Tongue (tissue), 1 donor: ENCODE measurements at regions not wholly inside any gene's neighbourhood (a gene's known extent, or its start where the extent isn't known, plus 50 kb on each side); places are given as distances from the start of the nearest gene placed in this dataset.

Experiments used
- DNase-seq: peaks from one replicate; pipeline ENCODE4 v3.0.0-alpha.2; 2015

DNA sequence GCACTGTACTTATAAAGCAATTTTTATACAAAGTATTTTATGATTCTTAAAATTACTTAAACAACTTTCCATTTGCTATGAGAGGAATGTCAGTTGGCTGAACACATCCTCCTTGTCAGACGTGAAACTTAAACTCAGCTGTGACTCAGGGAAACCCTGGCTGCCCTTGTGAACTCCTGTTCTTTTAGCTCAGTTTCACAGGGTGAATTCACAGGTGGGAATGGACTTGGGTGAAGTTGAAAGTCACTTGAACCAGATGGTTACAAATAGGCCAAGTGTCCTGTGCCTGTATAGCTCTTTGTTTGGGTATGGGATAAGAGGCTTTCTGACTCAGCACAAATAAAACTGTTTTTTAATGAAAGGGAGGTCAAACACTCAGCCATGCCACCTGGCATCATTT lies 67.4 kb upstream of the FAM47B start:
- DNase-seq = peak; percentile 51

DNA sequence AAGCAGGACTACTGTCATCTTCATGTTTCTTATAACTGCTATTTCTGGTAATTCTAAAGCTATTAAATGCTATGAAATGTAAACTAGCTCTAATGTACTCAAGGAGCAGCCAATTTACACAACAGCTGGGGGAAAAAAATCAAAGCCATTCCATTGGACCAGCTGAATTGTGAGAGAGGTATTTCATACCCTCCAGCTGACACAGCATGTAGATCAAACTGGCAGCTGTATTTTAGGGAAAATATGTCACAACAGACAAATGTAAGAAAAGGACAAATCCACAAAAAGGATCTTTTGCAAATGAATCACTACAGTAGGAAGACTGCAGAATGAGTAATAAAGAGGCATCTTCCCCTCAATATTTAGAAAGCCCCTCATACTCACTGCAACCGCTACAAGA lies 65.2 kb upstream of the FAM47B start:
- peak; percentile 72 for DNase-seq

DNA sequence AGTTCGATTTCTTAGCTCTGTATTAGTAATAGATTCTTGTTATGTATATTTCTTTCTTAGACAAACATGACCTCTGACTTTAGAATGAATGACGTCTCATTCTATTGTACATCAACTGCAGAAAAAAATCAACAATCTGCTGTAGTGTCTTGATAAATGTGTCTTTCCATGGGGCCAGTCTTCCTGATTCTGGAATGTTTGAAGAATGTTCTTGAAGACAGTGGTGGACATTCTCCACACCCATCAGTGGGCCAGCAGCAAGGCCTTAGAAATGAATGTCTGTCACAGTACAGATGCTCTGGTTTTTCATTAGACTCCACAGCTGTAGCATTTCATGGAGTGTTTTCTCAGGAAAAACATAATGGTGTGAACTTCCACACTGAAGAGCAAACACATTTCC lies 63.2 kb upstream of the FAM47B start:
- no peak for DNase-seq

DNA sequence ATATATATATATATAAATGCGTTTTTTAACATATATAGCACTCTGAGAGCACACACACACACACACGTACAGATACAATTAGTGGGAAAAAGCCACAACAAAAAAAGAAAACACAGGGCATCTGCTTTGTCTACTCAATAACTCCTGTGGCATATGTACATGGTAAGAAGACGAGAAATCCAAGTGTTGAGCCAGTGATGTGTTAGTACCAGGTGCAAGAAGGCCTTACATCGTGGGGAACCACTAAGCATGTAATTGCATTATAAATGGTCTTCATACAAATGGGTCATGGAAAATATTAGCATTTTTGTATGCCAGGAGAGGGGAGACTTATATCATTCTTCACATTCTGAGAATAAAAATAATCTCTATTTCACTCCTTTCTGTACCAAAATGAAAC lies 62.7 kb upstream of the FAM47B start:
- peak; percentile 73 for DNase-seq

DNA sequence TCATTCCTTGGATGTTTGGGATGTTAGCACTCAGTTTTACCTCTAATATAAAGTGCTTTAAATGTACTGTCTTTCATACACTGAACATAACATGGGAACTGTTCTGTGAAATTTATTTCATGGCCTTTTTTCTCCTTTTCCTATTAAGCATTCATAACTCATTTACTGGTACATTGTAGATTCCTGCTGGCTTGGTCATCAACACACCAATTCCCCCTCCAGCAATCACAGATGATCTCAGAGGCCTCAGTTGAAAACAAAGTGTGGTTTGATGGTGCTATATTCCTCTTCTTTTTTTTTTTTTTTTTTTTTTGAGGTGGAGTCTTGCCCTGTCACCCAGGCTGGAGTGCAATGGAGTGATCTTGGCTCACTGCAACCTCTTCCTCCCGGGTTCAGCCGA lies 61.9 kb upstream of the FAM47B start:
- no peak for DNase-seq

DNA sequence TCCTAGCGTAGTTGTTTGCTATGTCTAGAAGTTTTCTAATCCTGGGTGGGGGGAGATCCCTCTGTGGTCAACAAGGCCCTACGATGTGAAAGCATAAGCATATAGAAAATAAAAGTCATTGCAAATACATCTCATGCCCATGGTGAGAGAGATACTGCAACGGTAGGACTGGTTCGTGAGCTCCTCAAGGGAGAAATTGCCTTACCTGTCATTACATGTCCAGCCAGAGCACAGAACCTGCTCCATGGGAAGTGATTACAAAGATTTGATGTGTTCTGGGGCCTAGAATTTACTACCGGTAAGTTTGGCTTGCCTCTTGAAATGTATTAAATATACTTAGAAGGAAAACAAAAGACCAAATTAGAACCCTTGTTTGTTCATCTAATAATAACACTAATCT lies 60.9 kb upstream of the FAM47B start:
- DNase-seq = no peak

DNA sequence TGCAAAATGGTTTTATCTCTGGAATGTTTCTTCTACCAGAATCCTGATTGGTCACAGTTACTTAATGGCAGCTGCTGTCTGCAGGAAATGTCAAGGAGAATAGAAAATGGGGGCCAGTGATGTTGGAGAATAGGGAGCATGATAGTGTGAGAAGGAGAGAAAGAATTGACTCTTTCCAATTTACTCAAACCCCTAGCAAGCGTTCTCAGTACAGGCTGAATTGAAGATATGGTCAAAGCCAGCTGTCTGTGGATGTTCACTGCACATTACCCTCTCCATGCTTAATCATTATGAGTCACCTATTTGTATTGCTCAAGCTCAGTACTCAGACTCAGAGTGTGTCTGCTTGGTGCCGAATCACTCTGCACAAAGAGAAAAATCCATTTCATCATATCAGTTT lies 57.8 kb upstream of the FAM47B start:
- peak; percentile 71 for DNase-seq

DNA sequence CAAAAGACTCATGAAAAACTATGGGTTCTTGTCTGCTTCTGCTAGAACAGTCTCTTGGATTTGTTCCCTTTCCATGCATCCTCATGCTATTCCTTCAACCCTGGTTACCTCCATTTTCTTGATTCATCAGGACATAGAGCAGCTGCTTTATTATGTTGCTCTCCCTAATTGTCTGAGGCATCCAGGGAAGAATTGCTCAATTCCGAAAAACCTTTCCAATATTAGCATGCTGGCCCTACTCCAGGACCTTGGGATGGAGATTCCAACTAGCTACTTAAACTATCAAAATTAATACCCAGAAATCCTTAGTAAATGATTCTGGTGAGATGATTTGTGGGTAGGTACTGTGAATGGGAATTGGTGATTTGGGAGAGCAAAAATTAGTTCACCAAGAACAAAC lies 56.6 kb upstream of the FAM47B start:
- no peak for DNase-seq

DNA sequence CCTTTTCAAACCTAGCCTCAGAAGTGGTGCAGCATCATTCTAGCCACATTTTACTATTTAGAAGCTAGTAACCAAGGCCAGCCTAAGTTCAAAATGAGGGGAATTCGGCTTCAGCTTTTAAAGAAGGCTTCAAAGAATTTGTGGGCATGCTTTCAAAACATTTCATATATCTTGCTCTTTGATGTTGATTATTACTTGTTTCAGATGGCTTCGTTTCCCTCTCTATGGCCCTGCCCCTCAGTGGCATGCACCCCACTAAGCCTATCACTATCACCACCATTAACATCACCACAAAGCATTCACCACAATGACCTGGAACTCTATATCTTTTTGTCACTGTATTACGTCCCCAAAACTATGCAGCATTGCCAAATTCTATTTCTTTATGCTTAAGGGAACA lies 51.2 kb upstream of the FAM47B start:
- DNase-seq = no peak
